H9 (cell line): ENCODE measurements at regions not wholly inside any gene's neighbourhood (a gene's known extent, or its start where the extent isn't known, plus 50 kb on each side); places are given as distances from the start of the nearest gene placed in this dataset.

Experiments used
- DNase-seq: peaks from one replicate; pipeline ENCODE4 v3.0.0-alpha.2; 2017
- H2AFZ ChIP-seq: one replicate; pipeline ENCODE4 v1.6.1; 2013; ENCODE audit warnings: mild to moderate bottlenecking, low read length, control low read depth, moderate library complexity
- H2AK5ac ChIP-seq: 2 replicates; pipeline ENCODE4 v1.6.1; 2013; ENCODE audit warnings: low read length, control low read depth, mixed read lengths; ENCODE audit not compliant: insufficient read length
- H2BK120ac ChIP-seq: one replicate; pipeline ENCODE4 v1.6.1; 2013; ENCODE audit warnings: low read depth, mild to moderate bottlenecking, low read length, control low read depth, inconsistent platforms; ENCODE audit not compliant: poor library complexity, severe bottlenecking
- H2BK12ac ChIP-seq: 2 replicates; pipeline ENCODE4 v1.6.1; 2013; ENCODE audit warnings: low read length, control low read depth, mixed read lengths, low read depth; ENCODE audit not compliant: insufficient read length
- H2BK15ac ChIP-seq: 2 replicates; pipeline ENCODE4 v1.6.1; 2013; ENCODE audit warnings: low read depth, low read length, control low read depth
- H2BK20ac ChIP-seq: one replicate; pipeline ENCODE4 v1.6.1; 2013; ENCODE audit warnings: low read depth, mild to moderate bottlenecking, low read length, control low read depth, inconsistent platforms; ENCODE audit not compliant: poor library complexity, severe bottlenecking
- H2BK5ac ChIP-seq: 2 replicates; pipeline ENCODE4 v1.6.1; 2013; ENCODE audit warnings: low read length, control low read depth, mixed read lengths; ENCODE audit not compliant: insufficient read length
- H3K14ac ChIP-seq: 2 replicates; pipeline ENCODE4 v1.6.1; 2013; ENCODE audit warnings: low read length, control low read depth; ENCODE audit not compliant: insufficient read depth
- H3K18ac ChIP-seq: 2 replicates; pipeline ENCODE4 v1.6.1; 2013; ENCODE audit warnings: low read depth, mild to moderate bottlenecking, mixed read lengths, low read length, control low read depth; ENCODE audit not compliant: insufficient read length
- H3K23ac ChIP-seq: 2 replicates; pipeline ENCODE4 v1.6.1; 2013; ENCODE audit warnings: low read length, control low read depth, mixed read lengths, low read depth; ENCODE audit not compliant: insufficient read length
- H3K23me2 ChIP-seq: 2 replicates; pipeline ENCODE4 v1.6.1; 2013; ENCODE audit warnings: low read depth, mild to moderate bottlenecking, mixed read lengths, low read length, control low read depth; ENCODE audit not compliant: insufficient read length, poor library complexity, severe bottlenecking
- H3K27ac ChIP-seq: 2 replicates; pipeline ENCODE4 v1.5.1; 2013; ENCODE audit warnings: low read length, control low read depth, mixed read lengths, low read depth; ENCODE audit not compliant: insufficient read length
- H3K27me3 ChIP-seq: 2 replicates; pipeline ENCODE4 v1.6.1; 2013; ENCODE audit warnings: low read length, control low read depth, inconsistent platforms; ENCODE audit not compliant: insufficient read depth
- H3K4ac ChIP-seq: 2 replicates; pipeline ENCODE4 v1.6.1; 2013; ENCODE audit warnings: low read depth, mild to moderate bottlenecking, control low read depth, inconsistent platforms, low read length, moderate library complexity
- H3K4me1 ChIP-seq: 2 replicates; pipeline ENCODE4 v1.6.1; 2013; ENCODE audit warnings: low read length, control low read depth, inconsistent platforms; ENCODE audit not compliant: insufficient read depth
- H3K4me2 ChIP-seq: 2 replicates; pipeline ENCODE4 v1.6.1; 2013; ENCODE audit warnings: low read length, control low read depth, mixed read lengths; ENCODE audit not compliant: insufficient read length, insufficient read depth
- H3K56ac ChIP-seq: 2 replicates; pipeline ENCODE4 v1.6.1; 2013; ENCODE audit warnings: low read depth, mild to moderate bottlenecking, mixed read lengths, low read length, control low read depth; ENCODE audit not compliant: insufficient read length
- H3K79me1 ChIP-seq: 2 replicates; pipeline ENCODE4 v1.6.1; 2013; ENCODE audit warnings: low read depth, mild to moderate bottlenecking, moderate library complexity, low read length, control low read depth, inconsistent platforms; ENCODE audit not compliant: insufficient read depth, poor library complexity, severe bottlenecking
- H3K79me2 ChIP-seq: 2 replicates; pipeline ENCODE4 v1.6.1; 2013; ENCODE audit warnings: low read length, control low read depth, inconsistent platforms; ENCODE audit not compliant: insufficient read depth
- H3K9ac ChIP-seq: 2 replicates; pipeline ENCODE4 v1.6.1; 2013; ENCODE audit warnings: low read length, control low read depth, mixed read lengths; ENCODE audit not compliant: insufficient read length; ENCODE audit errors: extremely low read depth
- H3K9me3 ChIP-seq: one replicate; pipeline ENCODE4 v1.6.1; 2013; ENCODE audit warnings: low read depth, low read length, inconsistent platforms; ENCODE audit not compliant: control insufficient read depth
- H3T11ph ChIP-seq: one replicate; pipeline ENCODE4 v1.6.1; 2013; ENCODE audit warnings: mild to moderate bottlenecking, low read length, control low read depth, inconsistent platforms
- H4K20me1 ChIP-seq: one replicate; pipeline ENCODE4 v1.6.1; 2013; ENCODE audit not compliant: control insufficient read depth, insufficient read length, insufficient read depth
- H4K5ac ChIP-seq: 2 replicates; pipeline ENCODE4 v1.6.1; 2013; ENCODE audit warnings: low read depth, mild to moderate bottlenecking, mixed read lengths, low read length, control low read depth; ENCODE audit not compliant: insufficient read length
- H4K8ac ChIP-seq: replicated peaks from 2 replicates; pipeline ENCODE4 v1.6.1; 2013; ENCODE audit warnings: low read length, control low read depth, mixed read lengths, low read depth; ENCODE audit not compliant: insufficient read length
- H4K91ac ChIP-seq: 2 replicates; pipeline ENCODE4 v1.6.1; 2013; ENCODE audit warnings: low read depth, mild to moderate bottlenecking, moderate library complexity, mixed read lengths, low read length, control low read depth; ENCODE audit not compliant: insufficient read length
- H3K27ac Mint-ChIP-seq, 3 experiments: 2 replicates in 2 of 3; 3 replicates in 1 of 3; pipeline ENCODE4 v1.8.0; 2020 to 2021; ENCODE audit warnings: mixed read lengths in 3 of 3, mild to moderate bottlenecking in 1 of 3, moderate library complexity in 1 of 3
- H3K27me3 Mint-ChIP-seq: 2 replicates; pipeline ENCODE4 v1.8.0; 2021; ENCODE audit warnings: low read depth, mild to moderate bottlenecking, moderate library complexity, mixed read lengths
- H3K36me3 Mint-ChIP-seq, 3 experiments: 2 replicates in 2 of 3; 3 replicates in 1 of 3; pipeline ENCODE4 v1.8.0; 2020 to 2021; ENCODE audit warnings: low read depth in 3 of 3, mixed read lengths in 3 of 3; ENCODE audit not compliant: insufficient read depth in 1 of 3
- H3K4me1 Mint-ChIP-seq, 2 experiments: 2 replicates each; pipeline ENCODE4 v1.8.0; 2020; ENCODE audit warnings: mixed read lengths in 2 of 2
- H3K4me3 Mint-ChIP-seq, 2 experiments: 2 replicates in 1 of 2; 3 replicates in 1 of 2; pipeline ENCODE4 v1.8.0; 2020 to 2021; ENCODE audit warnings: mild to moderate bottlenecking in 2 of 2, mixed read lengths in 2 of 2, moderate library complexity in 1 of 2
- H3K9me3 Mint-ChIP-seq, 2 experiments: 2 replicates in 1 of 2; 3 replicates in 1 of 2; pipeline ENCODE4 v1.8.0; 2020; ENCODE audit warnings: mild to moderate bottlenecking in 2 of 2, mixed read lengths in 2 of 2, moderate library complexity in 1 of 2
- CTCF ChIP-seq: fragments of 200-600 bp; sonication (generic); conservative IDR thresholded peaks from 3 replicates; pipeline ENCODE4 v1.8.0; 2021; ENCODE audit warnings: antibody characterized with exemption, mild to moderate bottlenecking
- WGBS: extraction: QIAGEN DNeasy Blood & Tissue Kit; methylation state at CpG from one replicate; pipeline ENCODE4 v1.1.7; 2013; ENCODE audit warnings: missing lambda C conversion rate, low lambda C conversion rate, mixed read lengths; ENCODE audit not compliant: insufficient read length; ENCODE audit errors: extremely low coverage; 5-methylcytosine and 5-hydroxymethylcytosine counted together

GRCh38 chr5:135705941-135706466 lies 127.2 kb upstream of the CXCL14 start:
- H2BK20ac ChIP-seq: no peak overlapping the region
- peak; percentile 14 for DNase-seq
- no peak overlapping the region for H3T11ph ChIP-seq
- H3K4ac ChIP-seq: no peak overlapping the region
- no peaks in the 10 kb centered on the region for H3K27me3 ChIP-seq
- no peak overlapping the region for H2BK12ac ChIP-seq
- no peaks in the 10 kb centered on the region for H3K79me1 ChIP-seq
- no peak for TF ChIP-seq CTCF
- Mint-ChIP-seq H3K9me3 (no peaks in the 10 kb centered on the region), H3K4me3 (no peak overlapping the region), H3K27ac (no peak overlapping the region), H3K27me3 (peaks cover 2% of the 10 kb centered on the region; the same call in 1 of the 2 replicates), H3K36me3 (no peaks in the 10 kb centered on the region), H3K4me1 (peaks cover 8% of the 10 kb centered on the region in 2 experiments)
- H3K23ac ChIP-seq: no peak overlapping the region
- no peaks in the 10 kb centered on the region for H3K9me3 ChIP-seq
- no peak overlapping the region for H2AK5ac ChIP-seq
- H4K8ac ChIP-seq: no peak overlapping the region
- no peak overlapping the region for H3K9ac ChIP-seq
- no peaks in the 10 kb centered on the region for H3K23me2 ChIP-seq
- H3K56ac ChIP-seq: no peak overlapping the region
- H3K14ac ChIP-seq: no peak overlapping the region
- no peaks in the 10 kb centered on the region for H3K4me1 ChIP-seq
- H4K20me1 ChIP-seq: no peaks in the 10 kb centered on the region
- WGBS: no CpG with 5 or more reads among the region's 5 CpGs
- H3K27ac ChIP-seq: no peak overlapping the region
- no peak overlapping the region for H3K4me2 ChIP-seq
- no peaks in the 10 kb centered on the region for H3K79me2 ChIP-seq
- no peak overlapping the region for H2AFZ ChIP-seq
- H2BK5ac ChIP-seq: no peak overlapping the region
- H4K91ac ChIP-seq: no peak overlapping the region
- no peak overlapping the region for H2BK15ac ChIP-seq
- H3K18ac ChIP-seq: no peak overlapping the region
- H4K5ac ChIP-seq: no peak overlapping the region
- H2BK120ac ChIP-seq: no peak overlapping the region
